ENCODE measurements at regions not wholly inside any gene's neighbourhood (a gene's known extent, or its start where the extent isn't known, plus 50 kb on each side); places are given as distances from the start of the nearest gene placed in this dataset.

DNA sequence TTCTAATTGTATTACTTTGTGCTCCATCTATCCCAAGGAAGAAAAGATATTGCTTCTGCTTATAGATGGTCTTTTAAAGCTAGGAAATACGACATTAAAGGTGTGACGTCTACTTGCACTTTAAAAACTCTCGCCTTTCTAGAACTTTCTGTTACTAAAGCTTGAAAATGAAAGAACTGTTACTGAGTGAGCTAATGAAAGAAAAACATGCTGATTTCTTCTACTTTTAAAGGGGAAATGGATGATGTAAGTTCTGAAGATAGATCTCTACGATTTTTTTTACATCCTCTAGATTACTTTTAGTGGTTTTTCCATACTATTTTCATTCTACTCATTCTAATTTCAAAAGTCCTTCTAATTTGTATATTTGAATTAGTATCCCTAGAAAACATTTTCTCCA, 387.5 kb downstream of the USP25 start:
- no peak overlapping the region for H3K4me3 ChIP-seq (ENCODE audit: low read depth, low read length, poor library complexity, severe bottlenecking)
- H3K4me1 ChIP-seq (ENCODE audit: insufficient read depth, low read length, poor library complexity, severe bottlenecking): no peaks in the 10 kb centered on the region
- POLR2A ChIA-PET (ENCODE audit: low non-redundant PET): no interaction called here

DNA sequence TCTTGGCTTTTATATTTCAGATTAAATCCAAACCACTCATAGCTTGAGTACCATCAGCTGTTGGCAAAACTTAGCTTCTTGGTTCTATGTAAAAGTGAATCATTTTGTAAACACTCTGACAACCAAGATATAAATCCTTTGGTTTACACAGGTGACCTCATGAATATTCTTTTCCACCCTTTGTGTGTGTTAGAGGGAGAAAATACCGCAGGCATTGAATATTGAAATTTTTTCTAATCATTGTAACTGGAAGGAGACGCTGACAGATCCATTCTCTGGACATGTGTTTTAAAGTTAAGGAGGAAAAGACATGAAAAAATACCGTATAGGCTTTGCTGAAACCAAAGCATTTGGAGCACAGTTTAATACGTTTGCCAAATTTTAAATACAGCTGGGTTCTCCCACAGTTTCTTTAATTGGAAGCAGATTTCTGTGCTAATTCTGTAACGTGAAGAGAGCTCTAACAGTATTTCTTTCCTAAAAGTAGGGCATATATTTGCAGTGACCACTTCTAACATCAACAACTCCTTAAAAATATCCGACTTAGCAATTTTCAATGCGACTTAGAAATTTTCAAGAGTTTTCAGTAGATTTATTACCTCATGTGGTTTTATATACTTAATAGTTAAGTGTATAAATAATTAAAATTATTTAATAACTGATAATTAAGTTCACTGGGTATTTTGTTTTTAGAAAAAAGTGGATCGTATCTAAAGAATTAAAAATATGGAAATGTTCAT, 388.2 kb downstream of the USP25 start:
- intact Hi-C loops (cut with micrococcal nuclease; ENCODE audit: unreplicated experiment): no loop called here
- Histone ChIP-seq H3K4me1 (ENCODE audit: insufficient read depth, low read length, poor library complexity, severe bottlenecking) (no peaks in the 10 kb centered on the region), H3K27ac (ENCODE audit: low read depth, low read length, poor library complexity, severe bottlenecking) (peak overlapping the region; percentile 7), H3K9me3 (ENCODE audit: low read depth, low read length, poor library complexity, severe bottlenecking) (no peaks in the 10 kb centered on the region), H3K27me3 (replicated peaks; ENCODE audit: insufficient read depth, low read depth, low read length, poor library complexity) (no peaks in the 10 kb centered on the region), H3K4me3 (ENCODE audit: low read depth, low read length, poor library complexity, severe bottlenecking) (no peak overlapping the region), H3K36me3 (ENCODE audit: insufficient read depth, low read length, poor library complexity, severe bottlenecking) (no peaks in the 10 kb centered on the region)
- BruUV-seq (replicated peaks): no TSS peak
- no peak for DNase-seq (ENCODE audit: low spot score)
- ChIA-PET CTCF (no interaction called here), POLR2A (ENCODE audit: low non-redundant PET) (no interaction called here)
- no peak for TF ChIP-seq EZH2 (IDR thresholded peaks at IDR 0.05; ENCODE audit: borderline replicate concordance, low read depth, low read length, poor library complexity, severe bottlenecking)
- TF ChIP-seq, protein P1, sequence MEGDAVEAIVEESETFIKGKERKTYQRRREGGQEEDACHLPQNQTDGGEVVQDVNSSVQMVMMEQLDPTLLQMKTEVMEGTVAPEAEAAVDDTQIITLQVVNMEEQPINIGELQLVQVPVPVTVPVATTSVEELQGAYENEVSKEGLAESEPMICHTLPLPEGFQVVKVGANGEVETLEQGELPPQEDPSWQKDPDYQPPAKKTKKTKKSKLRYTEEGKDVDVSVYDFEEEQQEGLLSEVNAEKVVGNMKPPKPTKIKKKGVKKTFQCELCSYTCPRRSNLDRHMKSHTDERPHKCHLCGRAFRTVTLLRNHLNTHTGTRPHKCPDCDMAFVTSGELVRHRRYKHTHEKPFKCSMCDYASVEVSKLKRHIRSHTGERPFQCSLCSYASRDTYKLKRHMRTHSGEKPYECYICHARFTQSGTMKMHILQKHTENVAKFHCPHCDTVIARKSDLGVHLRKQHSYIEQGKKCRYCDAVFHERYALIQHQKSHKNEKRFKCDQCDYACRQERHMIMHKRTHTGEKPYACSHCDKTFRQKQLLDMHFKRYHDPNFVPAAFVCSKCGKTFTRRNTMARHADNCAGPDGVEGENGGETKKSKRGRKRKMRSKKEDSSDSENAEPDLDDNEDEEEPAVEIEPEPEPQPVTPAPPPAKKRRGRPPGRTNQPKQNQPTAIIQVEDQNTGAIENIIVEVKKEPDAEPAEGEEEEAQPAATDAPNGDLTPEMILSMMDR (conservative IDR thresholded peaks at IDR 0.05; ENCODE audit: low read depth, low read length): no peak

More for the DNA sequence above, 387.5 kb downstream of the USP25 start:
- intact Hi-C loops (cut with micrococcal nuclease; ENCODE audit: unreplicated experiment): no loop called here
- peak overlapping the region; percentile 7 for H3K27ac ChIP-seq (ENCODE audit: low read depth, low read length, poor library complexity, severe bottlenecking)
- CTCF ChIA-PET: no interaction called here
- TF ChIP-seq EZH2 (IDR thresholded peaks at IDR 0.05; ENCODE audit: borderline replicate concordance, low read depth, low read length, poor library complexity, severe bottlenecking): no peak
- TF ChIP-seq, protein P1 (conservative IDR thresholded peaks at IDR 0.05; ENCODE audit: low read depth, low read length): no peak
- no peaks in the 10 kb centered on the region for H3K9me3 ChIP-seq (ENCODE audit: low read depth, low read length, poor library complexity, severe bottlenecking)
- BruUV-seq (replicated peaks): no TSS peak
- H3K36me3 ChIP-seq (ENCODE audit: insufficient read depth, low read length, poor library complexity, severe bottlenecking): no peaks in the 10 kb centered on the region
- H3K27me3 ChIP-seq (replicated peaks; ENCODE audit: insufficient read depth, low read depth, low read length, poor library complexity): no peaks in the 10 kb centered on the region
- no peak for DNase-seq (ENCODE audit: low spot score)

DNA sequence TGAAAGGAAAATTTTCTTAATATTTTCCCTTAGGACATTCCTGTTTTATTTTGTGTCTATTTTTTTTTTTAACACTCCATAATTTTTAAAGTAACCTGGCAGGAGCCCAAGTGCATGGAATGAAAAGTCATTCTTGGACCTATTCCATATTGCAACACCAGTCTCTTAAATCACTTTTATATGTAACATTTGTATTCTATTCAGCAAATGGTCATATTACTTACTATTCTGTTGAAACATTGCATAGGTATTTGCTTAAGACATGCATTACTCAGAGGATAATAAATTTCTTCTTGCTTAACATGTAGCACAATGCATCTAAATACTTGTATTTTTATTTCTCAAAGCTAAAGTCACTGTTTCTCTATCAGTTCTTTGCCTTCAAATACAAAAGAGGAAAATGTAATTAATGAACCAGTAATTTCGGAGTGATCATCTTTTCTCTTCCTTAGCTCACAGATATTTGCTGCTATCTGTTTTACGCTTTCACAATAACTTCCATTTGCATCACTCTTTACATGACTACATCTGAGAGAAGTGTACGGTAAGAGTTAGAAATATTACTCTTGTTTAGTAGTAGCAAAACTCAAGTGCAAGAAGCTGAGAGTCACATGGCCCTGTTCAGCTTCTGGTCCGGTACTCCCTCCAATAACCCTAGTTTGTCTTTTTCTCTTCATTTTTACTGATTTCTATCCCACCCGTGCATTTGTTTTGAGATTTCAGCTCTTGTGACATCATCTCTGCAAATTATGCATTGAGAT, 394.8 kb downstream of the USP25 start:
- TF ChIP-seq EZH2 (IDR thresholded peaks at IDR 0.05; ENCODE audit: borderline replicate concordance, low read depth, low read length, poor library complexity, severe bottlenecking): no peak
- TF ChIP-seq, protein P1 (conservative IDR thresholded peaks at IDR 0.05; ENCODE audit: low read depth, low read length): no peak
- H3K36me3 ChIP-seq (ENCODE audit: insufficient read depth, low read length, poor library complexity, severe bottlenecking): no peaks in the 10 kb centered on the region
- CTCF ChIA-PET: no interaction called here
- peak overlapping the region; percentile 61 for H3K27ac ChIP-seq (ENCODE audit: low read depth, low read length, poor library complexity, severe bottlenecking)
- no peak overlapping the region for H3K4me3 ChIP-seq (ENCODE audit: low read depth, low read length, poor library complexity, severe bottlenecking)
- no TSS peak for BruUV-seq (replicated peaks)
- DNase-seq (ENCODE audit: low spot score): peak; percentile 42
- POLR2A ChIA-PET (ENCODE audit: low non-redundant PET): no interaction called here
- peaks cover 15% of the 10 kb centered on the region for H3K4me1 ChIP-seq (ENCODE audit: insufficient read depth, low read length, poor library complexity, severe bottlenecking)
- no peaks in the 10 kb centered on the region for H3K27me3 ChIP-seq (replicated peaks; ENCODE audit: insufficient read depth, low read depth, low read length, poor library complexity)
- intact Hi-C loops (cut with micrococcal nuclease; ENCODE audit: unreplicated experiment): no loop called here
- no peaks in the 10 kb centered on the region for H3K9me3 ChIP-seq (ENCODE audit: low read depth, low read length, poor library complexity, severe bottlenecking)

All from A673 (cell line).